Activated CD4-positive, alpha-beta T cell treated with anti-CD3 and anti-CD28 coated beads, Interleukin-2, amount 10 ng/mL, durations not matched to agents 7 days and 5 days (primary cell): ENCODE measurements at regions not wholly inside any gene's neighbourhood (a gene's known extent, or its start where the extent isn't known, plus 50 kb on each side); places are given as distances from the start of the nearest gene placed in this dataset.
"Not testable (repeated sequence)": the region's sequence is repeated elsewhere in the genome, so short reads cannot be mapped to it uniquely, and the experiment has no call there.

Experiments
- CTCF ChIA-PET: fragments of 350-600 bp; sonication (Branson Sonifier 250); formaldehyde crosslinking; loops from one replicate; lab custom pipeline; 2021; ENCODE audit warnings: antibody characterized with exemption; lab: Charles Lee
- POLR2A ChIA-PET: fragments of 350-600 bp; sonication (Branson Sonifier 250); formaldehyde crosslinking; loops from one replicate; lab custom pipeline; 2021; ENCODE audit warnings: antibody characterized with exemption; lab: Charles Lee
- DNase-seq: peaks from one replicate; pipeline ENCODE4 v3.0.0-alpha.2; 2020
- H3K27ac Mint-ChIP-seq: one replicate; pipeline ENCODE4 v1.8.0; 2021; ENCODE audit warnings: mild to moderate bottlenecking, moderate library complexity, mixed read lengths
- H3K27me3 Mint-ChIP-seq: one replicate; pipeline ENCODE4 v1.8.0; 2021; ENCODE audit warnings: mixed read lengths
- H3K36me3 Mint-ChIP-seq: one replicate; pipeline ENCODE4 v1.8.0; 2021; ENCODE audit warnings: low read depth, mixed read lengths
- H3K4me1 Mint-ChIP-seq: one replicate; pipeline ENCODE4 v1.8.0; 2021; ENCODE audit warnings: mixed read lengths
- H3K4me3 Mint-ChIP-seq: one replicate; pipeline ENCODE4 v1.8.0; 2021; ENCODE audit warnings: mild to moderate bottlenecking, moderate library complexity, mixed read lengths
- H3K9me3 Mint-ChIP-seq: one replicate; pipeline ENCODE4 v1.8.0; 2021; ENCODE audit warnings: mixed read lengths

- CTCF ChIA-PET, H3K4me3 Mint-ChIP-seq, H3K36me3 Mint-ChIP-seq, H3K27ac Mint-ChIP-seq, POLR2A ChIA-PET, DNase-seq, H3K9me3 Mint-ChIP-seq, H3K27me3 Mint-ChIP-seq, H3K4me1 Mint-ChIP-seq: not testable (repeated sequence)
Measured at GRCh38 chr14:106344791-106345479, 818.6 kb downstream of the TMEM121 start.

DNA sequence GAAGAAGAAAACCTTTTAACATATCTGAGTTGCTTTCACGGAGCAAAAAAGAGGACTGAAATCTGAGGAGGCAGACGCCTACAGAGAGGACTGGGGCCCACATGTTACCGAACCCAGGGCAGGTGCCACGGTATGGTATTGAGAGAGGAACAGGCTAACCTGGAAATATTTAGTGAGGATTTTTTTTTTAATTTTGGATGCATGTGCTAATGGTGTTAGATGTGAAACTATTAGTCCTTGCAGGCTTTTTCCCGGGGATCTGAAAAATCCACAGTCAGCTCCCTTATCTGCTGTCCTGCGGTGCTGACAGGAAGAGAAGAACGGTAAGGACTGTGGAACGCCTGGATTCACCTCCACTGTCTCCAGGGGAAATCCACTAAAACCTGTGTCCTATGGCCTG is 819.7 kb downstream of the TMEM121 start:
- Mint-ChIP-seq H3K36me3 (no peaks in the 10 kb centered on the region), H3K9me3 (no peaks in the 10 kb centered on the region), H3K4me3 (no peak overlapping the region), H3K27ac (no peak overlapping the region), H3K27me3 (peaks cover 3% of the 10 kb centered on the region), H3K4me1 (no peaks in the 10 kb centered on the region)
- CTCF ChIA-PET: interaction anchor here (0.6 to 3.2 kb wide), 6 partner anchors 11 to 71 kb away, joined by 3 to 14 read pairs (median 3); no protein-coding TSS in a partner anchor
- DNase-seq: no peak
- POLR2A ChIA-PET: no interaction called here

GRCh38 chr14:106346534-106347290 is 820.3 kb downstream of the TMEM121 start:
- ChIA-PET POLR2A (no interaction called here), CTCF (interaction anchor here (0.6 to 3.2 kb wide), 6 partner anchors 10 to 70 kb away, joined by 3 to 14 read pairs (median 3); no protein-coding TSS in a partner anchor)
- no peak for DNase-seq
- H3K4me3 Mint-ChIP-seq: no peak overlapping the region
- H3K36me3 Mint-ChIP-seq: no peaks in the 10 kb centered on the region
- H3K27ac Mint-ChIP-seq: no peak overlapping the region
- no peaks in the 10 kb centered on the region for H3K4me1 Mint-ChIP-seq
- no peaks in the 10 kb centered on the region for H3K9me3 Mint-ChIP-seq
- H3K27me3 Mint-ChIP-seq: peaks cover 3% of the 10 kb centered on the region

- H3K4me3 Mint-ChIP-seq: no peak overlapping the region
- H3K9me3 Mint-ChIP-seq: no peaks in the 10 kb centered on the region
- ChIA-PET CTCF (interaction anchor here (0.7 to 3.2 kb wide), 5 partner anchors 9 to 70 kb away, joined by 3 to 14 read pairs (median 4); no protein-coding TSS in a partner anchor), POLR2A (no interaction called here)
- no peaks in the 10 kb centered on the region for H3K36me3 Mint-ChIP-seq
- no peak overlapping the region for H3K27ac Mint-ChIP-seq
- DNase-seq: no peak
- no peaks in the 10 kb centered on the region for H3K4me1 Mint-ChIP-seq
- peaks cover 3% of the 10 kb centered on the region for H3K27me3 Mint-ChIP-seq
Measured at GRCh38 chr14:106347291-106347778, 821.0 kb downstream of the TMEM121 start.

DNA sequence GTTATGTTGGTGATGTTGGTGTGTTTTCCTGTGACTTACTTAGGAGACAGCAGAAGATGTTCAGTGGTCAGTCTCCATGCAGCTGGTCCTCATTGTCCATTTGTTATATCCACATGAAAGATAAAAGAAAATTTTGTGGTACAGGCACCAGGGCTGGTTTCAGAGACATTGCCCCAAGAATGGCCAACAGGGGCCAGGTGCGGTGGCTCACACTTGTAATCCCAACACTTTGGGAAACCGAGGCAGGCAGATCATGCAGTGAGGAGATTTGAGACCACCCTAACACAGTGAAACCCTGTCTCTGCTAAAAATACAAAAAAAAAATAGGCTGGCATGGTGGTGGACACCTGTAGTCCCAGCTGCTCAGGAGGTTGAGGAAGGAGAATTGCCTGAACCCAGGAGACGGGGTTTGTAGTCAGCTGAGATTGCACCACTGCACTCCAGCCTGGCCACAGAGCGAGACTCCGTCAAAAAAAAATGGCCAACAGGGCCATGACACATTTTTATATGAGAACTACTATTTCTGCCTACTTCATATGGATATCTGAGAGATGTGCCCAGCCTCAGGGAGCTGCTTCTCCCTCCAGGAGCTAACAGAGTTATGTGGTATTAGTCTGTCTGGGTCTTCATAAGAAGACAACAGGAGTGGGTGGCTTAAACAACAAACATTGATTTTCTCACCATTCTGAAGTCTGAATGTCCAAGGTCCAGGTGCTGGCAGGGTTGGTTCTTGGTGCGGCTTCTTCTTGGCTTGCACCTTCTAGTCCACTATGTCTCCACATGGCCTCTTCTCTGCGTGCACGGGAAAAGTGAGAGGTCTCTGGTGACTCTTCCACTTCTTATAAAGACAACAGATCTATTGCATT is 821.7 kb downstream of the TMEM121 start:
- H3K36me3 Mint-ChIP-seq: no peaks in the 10 kb centered on the region
- peaks cover 3% of the 10 kb centered on the region for H3K27me3 Mint-ChIP-seq
- ChIA-PET POLR2A (no interaction called here), CTCF (interaction anchor here (0.7 to 3.2 kb wide), 5 partner anchors 27 to 184 kb away, joined by 3 to 14 read pairs (median 4); no protein-coding TSS in a partner anchor)
- no peak for DNase-seq
- H3K4me3 Mint-ChIP-seq: no peak overlapping the region
- H3K27ac Mint-ChIP-seq: no peak overlapping the region
- no peaks in the 10 kb centered on the region for H3K4me1 Mint-ChIP-seq
- H3K9me3 Mint-ChIP-seq: no peaks in the 10 kb centered on the region

- H3K36me3 Mint-ChIP-seq, H3K4me1 Mint-ChIP-seq, H3K27me3 Mint-ChIP-seq, H3K4me3 Mint-ChIP-seq, POLR2A ChIA-PET, H3K27ac Mint-ChIP-seq, H3K9me3 Mint-ChIP-seq: not testable (repeated sequence)
- DNase-seq: peak; percentile 66
- CTCF ChIA-PET: interaction anchor here (1.3 to 3.2 kb wide), 2 partner anchors 41 to 183 kb away, joined by 3 to 11 read pairs; no protein-coding TSS in a partner anchor
Measured at GRCh38 chr14:106348873-106349540, 822.6 kb downstream of the TMEM121 start.

- CTCF ChIA-PET, DNase-seq, H3K9me3 Mint-ChIP-seq, H3K27me3 Mint-ChIP-seq, H3K36me3 Mint-ChIP-seq, H3K4me1 Mint-ChIP-seq, POLR2A ChIA-PET, H3K4me3 Mint-ChIP-seq, H3K27ac Mint-ChIP-seq: not testable (repeated sequence)
Measured at GRCh38 chr14:106349678-106350457, 823.5 kb downstream of the TMEM121 start.

DNA sequence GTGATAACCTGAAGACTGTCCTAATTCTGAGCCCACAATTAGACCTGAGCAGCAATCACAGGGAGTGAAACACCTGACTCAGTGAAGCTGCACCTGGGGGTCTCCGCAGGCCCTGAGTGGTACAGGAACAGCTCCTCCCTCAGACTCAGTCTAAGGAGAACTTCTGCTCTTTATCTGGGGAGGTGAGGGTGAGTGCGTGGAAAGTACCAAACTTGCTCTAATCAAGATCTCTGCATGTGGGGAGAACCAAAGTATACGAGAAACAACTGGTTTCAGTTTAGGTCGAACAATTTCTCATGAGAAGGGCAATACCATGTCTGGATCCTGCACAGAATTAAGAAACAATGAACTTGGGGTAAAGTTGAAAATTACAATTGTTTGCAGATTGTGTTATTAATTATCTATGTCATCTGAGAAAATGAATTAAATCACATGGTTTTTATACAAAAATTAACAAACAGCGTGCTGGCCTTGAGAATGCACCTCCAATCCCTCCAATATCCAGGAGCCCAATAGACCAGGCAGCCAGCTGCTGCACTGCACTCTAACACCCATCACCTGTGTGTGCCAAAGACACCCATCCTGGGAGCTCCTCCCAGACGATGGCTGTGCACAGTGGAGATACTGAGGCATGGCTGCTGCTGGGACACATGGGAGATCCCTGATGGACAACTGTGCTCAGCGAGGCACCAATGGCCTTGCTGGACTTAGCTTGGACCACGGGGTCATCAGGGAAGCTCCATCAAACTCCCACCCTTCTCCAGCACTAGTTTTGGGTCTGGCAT is 828.8 kb downstream of the TMEM121 start:
- DNase-seq, H3K9me3 Mint-ChIP-seq, H3K36me3 Mint-ChIP-seq, H3K4me1 Mint-ChIP-seq, H3K27ac Mint-ChIP-seq, POLR2A ChIA-PET, H3K4me3 Mint-ChIP-seq: not testable (repeated sequence)
- peaks cover 21% of the 10 kb centered on the region for H3K27me3 Mint-ChIP-seq
- CTCF ChIA-PET: interaction anchor here (1.0 to 1.4 kb wide), 2 partner anchors 28 to 47 kb away, joined by 4 to 6 read pairs; no protein-coding TSS in a partner anchor

- H3K36me3 Mint-ChIP-seq, H3K9me3 Mint-ChIP-seq, H3K4me3 Mint-ChIP-seq, H3K4me1 Mint-ChIP-seq, DNase-seq, H3K27ac Mint-ChIP-seq, POLR2A ChIA-PET: not testable (repeated sequence)
- peaks cover 23% of the 10 kb centered on the region for H3K27me3 Mint-ChIP-seq
- CTCF ChIA-PET: interaction anchor here (0.9 to 1.5 kb wide), 3 partner anchors 9 to 61 kb away, joined by 3 to 6 read pairs (median 5); no protein-coding TSS in a partner anchor
Measured at GRCh38 chr14:106355881-106356642, 829.7 kb downstream of the TMEM121 start.

- H3K36me3 Mint-ChIP-seq, H3K4me1 Mint-ChIP-seq, H3K9me3 Mint-ChIP-seq, POLR2A ChIA-PET, H3K4me3 Mint-ChIP-seq, DNase-seq, H3K27ac Mint-ChIP-seq: not testable (repeated sequence)
- CTCF ChIA-PET: interaction anchor here (0.9 to 1.5 kb wide), 2 partner anchors 10 to 61 kb away, joined by 3 to 5 read pairs; no protein-coding TSS in a partner anchor
- peaks cover 26% of the 10 kb centered on the region for H3K27me3 Mint-ChIP-seq
Measured at GRCh38 chr14:106356643-106356930, 830.2 kb downstream of the TMEM121 start.
